GM12878 (cell line): ENCODE measurements at regions not wholly inside any gene's neighbourhood (a gene's known extent, or its start where the extent isn't known, plus 50 kb on each side); places are given as distances from the start of the nearest gene placed in this dataset.

Experiments used
- ATAC-seq: fragments of 200-7000 bp; cut with Tn5 transposase; 3 replicates; pipeline ENCODE4 v1.9.1; 2020; ENCODE audit warnings: mild to moderate bottlenecking, moderate library complexity
- BruUV-seq: library from RNA; stranded (reverse); fragments of 400-500 nt; replicated peaks from 2 replicates; lab custom pipeline; 2021; lab: Mats Ljungman, UMichigan
- CTCF ChIA-PET: fragments of 300-600 bp; sonication (Branson Sonifier 250); formaldehyde crosslinking; extraction: SDS; loops from one replicate; lab custom pipeline; 2021; ENCODE audit warnings: inconsistent platforms; lab: Yijun Ruan, JAX
- POLR2A ChIA-PET: fragments of 350-600 bp; formaldehyde crosslinking; extraction: SDS; loops from one replicate; lab custom pipeline; 2021; ENCODE audit warnings: inconsistent platforms; lab: Charles Lee
- RAD21 ChIA-PET: fragments of 300-600 bp; sonication (Branson Sonifier 250); formaldehyde crosslinking; loops from one replicate; lab custom pipeline; 2023; ENCODE audit warnings: antibody characterized with exemption; ENCODE audit not compliant: unreplicated experiment; lab: Charles Lee
- SMC1A ChIA-PET: fragments of 300-600 bp; sonication (Branson Sonifier 250); formaldehyde crosslinking; loops from one replicate; lab custom pipeline; 2023; ENCODE audit not compliant: unreplicated experiment, uncharacterized antibody; lab: Charles Lee
- DNase-seq: peaks from one replicate; pipeline ENCODE4 v3.0.0-alpha.2; 2011; ENCODE audit warnings: low read depth, low spot score
- FAIRE-seq: peaks from 3 replicates; lab custom pipeline; 2011; peaks lifted over from hg19 to GRCh38; lab: Jason Lieb, UNC
- H2AFZ ChIP-seq: 2 replicates; pipeline ENCODE4 v1.6.0; 2011; ENCODE audit warnings: low read depth, low read length, control low read depth; ENCODE audit not compliant: control insufficient read depth
- H3K27ac ChIP-seq: 2 replicates; pipeline ENCODE4 v1.5.1; 2011; ENCODE audit warnings: control low read depth; ENCODE audit not compliant: control insufficient read depth, insufficient read depth
- H3K27me3 ChIP-seq, 2 experiments: replicated peaks in 1 of 2; 2 replicates each; pipeline versions ENCODE4 v1.6.0 to v1.6.1; 2011; ENCODE audit warnings: low read length in 1 of 2; ENCODE audit not compliant: control insufficient read depth in 2 of 2, insufficient read depth in 2 of 2
- H3K36me3 ChIP-seq, 2 experiments: 2 replicates each; pipeline ENCODE4 v1.5.1; 2011; ENCODE audit warnings: low read length in 1 of 2; ENCODE audit not compliant: control insufficient read depth in 2 of 2, insufficient read depth in 2 of 2
- H3K4me1 ChIP-seq: 2 replicates; pipeline ENCODE4 v1.6.1; 2011; ENCODE audit warnings: mild to moderate bottlenecking, low read length, moderate library complexity, mixed read lengths; ENCODE audit not compliant: control insufficient read depth, insufficient read depth
- H3K4me2 ChIP-seq: 2 replicates; pipeline ENCODE4 v1.6.0; 2011; ENCODE audit warnings: control low read depth; ENCODE audit not compliant: control insufficient read depth, insufficient read depth
- H3K4me3 ChIP-seq: fragments of 200-600 bp; sonication (generic); 2 replicates; pipeline ENCODE4 v1.5.1; 2016
- H3K79me2 ChIP-seq: 2 replicates; pipeline ENCODE4 v1.6.0; 2011; ENCODE audit warnings: low read length; ENCODE audit not compliant: control insufficient read depth, insufficient read depth
- H3K9ac ChIP-seq: 2 replicates; pipeline ENCODE4 v1.8.0; 2011; ENCODE audit warnings: low read length, control low read depth, mixed read lengths; ENCODE audit not compliant: control insufficient read depth, insufficient read depth
- H3K9me3 ChIP-seq: replicated peaks from 3 replicates; pipeline ENCODE4 v1.5.1; 2011; ENCODE audit warnings: mild to moderate bottlenecking, low read length; ENCODE audit not compliant: control insufficient read depth, insufficient read depth
- H4K20me1 ChIP-seq: 2 replicates; pipeline ENCODE4 v1.6.0; 2011; ENCODE audit not compliant: control insufficient read depth, insufficient read depth
- ATF7 ChIP-seq: fragments of 450-650 bp; IDR thresholded peaks from 2 replicates; pipeline ENCODE4 v1.6.1; 2016; ENCODE audit warnings: low read depth, mild to moderate bottlenecking
- MYC ChIP-seq: IDR thresholded peaks from 2 replicates; pipeline ENCODE4 v1.6.1; 2011; ENCODE audit warnings: mild to moderate bottlenecking, low read length, moderate library complexity, inconsistent platforms; ENCODE audit not compliant: insufficient read depth, insufficient replicate concordance, insufficient read length, severe bottlenecking
- NRF1 ChIP-seq: conservative IDR thresholded peaks from 2 replicates; pipeline ENCODE4 v1.6.1; 2011; ENCODE audit warnings: mild to moderate bottlenecking, low read depth, low read length, improper control_type of control experiment
- PAX8 ChIP-seq: fragments of 450-650 bp; IDR thresholded peaks from 2 replicates; pipeline ENCODE4 v1.6.1; 2017; ENCODE audit warnings: mild to moderate bottlenecking, moderate library complexity
- SREBF2 ChIP-seq: IDR thresholded peaks from 2 replicates; pipeline ENCODE4 v1.6.1; 2012; ENCODE audit warnings: mild to moderate bottlenecking, low read length
- ZNF207 ChIP-seq: fragments of 450-650 bp; IDR thresholded peaks from 2 replicates; pipeline ENCODE4 v1.6.1; 2014; ENCODE audit warnings: antibody characterized with exemption, mild to moderate bottlenecking, borderline replicate concordance
- ZNF217 ChIP-seq: fragments of 450-650 bp; IDR thresholded peaks from 2 replicates; pipeline ENCODE4 v1.6.1; 2017; ENCODE audit warnings: antibody characterized with exemption, mild to moderate bottlenecking
- WGBS: methylation state at CpG from one replicate; pipeline ENCODE4 v1.1.6; 2016; ENCODE audit warnings: low lambda C conversion rate; ENCODE audit not compliant: insufficient replicate concordance, insufficient coverage; ENCODE audit errors: missing lambda C conversion rate; 5-methylcytosine and 5-hydroxymethylcytosine counted together
- in situ Hi-C: fragments of 300-500 bp; cut with MboI; formaldehyde crosslinking; loops from 9 replicates; pipeline ENCODE4 v1.14.3; 2018; ENCODE audit warnings: mixed read lengths
- intact Hi-C: fragments of 100-400 bp; cut with micrococcal nuclease; formaldehyde crosslinking; loops from one replicate; pipeline ENCODE4 v1.14.2; 2022; ENCODE audit not compliant: unreplicated experiment
- TF ChIP-seq, protein P1 (sequence below): IDR thresholded peaks from 2 replicates; pipeline ENCODE4 v1.6.1; 2011; ENCODE audit warnings: borderline replicate concordance, low read depth, mild to moderate bottlenecking, moderate library complexity, low read length; ENCODE audit not compliant: insufficient read depth, poor library complexity, severe bottlenecking
- TF ChIP-seq, protein P2 (sequence below): IDR thresholded peaks from 2 replicates; pipeline ENCODE4 v1.6.1; 2011; ENCODE audit warnings: mild to moderate bottlenecking, low read depth, low read length, moderate library complexity; ENCODE audit not compliant: insufficient replicate concordance
- TF ChIP-seq, protein P3 (sequence below): fragments of 450-650 bp; IDR thresholded peaks from 2 replicates; pipeline ENCODE4 v1.6.1; 2014; ENCODE audit warnings: mild to moderate bottlenecking

DNA sequence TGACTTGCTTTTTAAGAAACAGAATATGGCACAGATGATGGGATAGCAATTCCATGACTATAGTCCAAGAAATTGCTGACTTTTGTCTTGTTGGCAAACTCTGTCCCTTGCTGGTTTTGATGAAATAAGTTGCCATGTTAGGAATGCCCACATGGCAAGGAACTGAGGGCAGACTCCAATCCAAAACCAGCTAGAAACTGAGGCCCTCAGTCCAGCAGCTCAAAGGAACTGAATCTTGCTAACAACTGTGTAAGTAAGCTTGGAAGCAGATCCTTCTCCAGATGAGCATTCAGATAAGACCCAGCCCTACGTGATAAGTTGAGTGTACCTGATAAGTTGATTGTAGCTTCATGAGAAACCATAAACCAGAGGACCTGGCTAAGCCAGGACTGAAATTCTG lies 64.3 kb upstream of the BMPER start (continued):
- TF ChIP-seq MYC (no peak), ZNF207 (no peak), ZNF217 (no peak)

DNA sequence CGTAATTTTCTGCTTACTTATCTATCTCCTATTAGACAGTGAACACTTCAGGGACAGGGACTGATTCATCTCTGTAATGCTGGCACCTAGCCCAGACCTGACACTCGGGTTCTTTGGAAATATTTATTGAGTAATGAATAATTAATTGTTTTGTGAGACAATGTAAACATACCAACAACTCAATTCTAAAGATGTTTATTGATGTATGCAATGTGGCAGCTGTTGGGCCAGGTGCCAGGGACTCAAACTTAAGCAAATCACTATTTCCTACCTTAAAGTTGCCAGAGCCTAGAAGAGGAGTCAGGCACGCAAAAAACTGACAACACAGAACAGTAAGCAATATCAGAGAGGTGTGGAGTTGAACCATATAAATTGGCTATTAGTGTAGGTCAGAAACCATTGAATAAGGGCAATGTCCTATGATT lies 63.6 kb upstream of the BMPER start:
- ATAC-seq (no peak), FAIRE-seq (no peak), DNase-seq (no peak)
- H3K4me1 ChIP-seq, result no peaks in the 10 kb centered on the region
- H2AFZ ChIP-seq, result no peak overlapping the region
- H3K36me3 ChIP-seq, result no peaks in the 10 kb centered on the region
- WGBS, result 1% methylated on average over 3 of the region's 3 CpGs
- BruUV-seq, result no TSS peak
- ChIA-PET POLR2A (no interaction called here), CTCF (no interaction called here), SMC1A (no interaction called here)
- no peak overlapping the region for H3K27ac ChIP-seq
- no peak overlapping the region for H3K9ac ChIP-seq
- no peaks in the 10 kb centered on the region for H3K27me3 ChIP-seq
- H3K4me2 ChIP-seq, result no peak overlapping the region
- intact Hi-C loops, result no loop called here
- H3K9me3 ChIP-seq, result no peaks in the 10 kb centered on the region
- in situ Hi-C loops, result no loop called here
- TF ChIP-seq ATF7 (no peak), NRF1 (no peak), MYC (no peak), PAX8 (no peak), SREBF2 (no peak)
- TF ChIP-seq, protein P1, sequence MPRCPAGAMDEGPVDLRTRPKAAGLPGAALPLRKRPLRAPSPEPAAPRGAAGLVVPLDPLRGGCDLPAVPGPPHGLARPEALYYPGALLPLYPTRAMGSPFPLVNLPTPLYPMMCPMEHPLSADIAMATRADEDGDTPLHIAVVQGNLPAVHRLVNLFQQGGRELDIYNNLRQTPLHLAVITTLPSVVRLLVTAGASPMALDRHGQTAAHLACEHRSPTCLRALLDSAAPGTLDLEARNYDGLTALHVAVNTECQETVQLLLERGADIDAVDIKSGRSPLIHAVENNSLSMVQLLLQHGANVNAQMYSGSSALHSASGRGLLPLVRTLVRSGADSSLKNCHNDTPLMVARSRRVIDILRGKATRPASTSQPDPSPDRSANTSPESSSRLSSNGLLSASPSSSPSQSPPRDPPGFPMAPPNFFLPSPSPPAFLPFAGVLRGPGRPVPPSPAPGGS, result no peak
- TF ChIP-seq, protein P2, sequence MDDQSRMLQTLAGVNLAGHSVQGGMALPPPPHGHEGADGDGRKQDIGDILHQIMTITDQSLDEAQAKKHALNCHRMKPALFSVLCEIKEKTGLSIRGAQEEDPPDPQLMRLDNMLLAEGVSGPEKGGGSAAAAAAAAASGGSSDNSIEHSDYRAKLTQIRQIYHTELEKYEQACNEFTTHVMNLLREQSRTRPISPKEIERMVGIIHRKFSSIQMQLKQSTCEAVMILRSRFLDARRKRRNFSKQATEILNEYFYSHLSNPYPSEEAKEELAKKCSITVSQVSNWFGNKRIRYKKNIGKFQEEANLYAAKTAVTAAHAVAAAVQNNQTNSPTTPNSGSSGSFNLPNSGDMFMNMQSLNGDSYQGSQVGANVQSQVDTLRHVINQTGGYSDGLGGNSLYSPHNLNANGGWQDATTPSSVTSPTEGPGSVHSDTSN, result no peak
- TF ChIP-seq, protein P3, sequence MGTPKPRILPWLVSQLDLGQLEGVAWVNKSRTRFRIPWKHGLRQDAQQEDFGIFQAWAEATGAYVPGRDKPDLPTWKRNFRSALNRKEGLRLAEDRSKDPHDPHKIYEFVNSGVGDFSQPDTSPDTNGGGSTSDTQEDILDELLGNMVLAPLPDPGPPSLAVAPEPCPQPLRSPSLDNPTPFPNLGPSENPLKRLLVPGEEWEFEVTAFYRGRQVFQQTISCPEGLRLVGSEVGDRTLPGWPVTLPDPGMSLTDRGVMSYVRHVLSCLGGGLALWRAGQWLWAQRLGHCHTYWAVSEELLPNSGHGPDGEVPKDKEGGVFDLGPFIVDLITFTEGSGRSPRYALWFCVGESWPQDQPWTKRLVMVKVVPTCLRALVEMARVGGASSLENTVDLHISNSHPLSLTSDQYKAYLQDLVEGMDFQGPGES, result no peak
- TF ChIP-seq, all 136 proteins: peak for 0
- Histone ChIP-seq H3K4me3 (no peak overlapping the region), H4K20me1 (no peaks in the 10 kb centered on the region), H3K79me2 (no peaks in the 10 kb centered on the region)
- RAD21 ChIA-PET, result no interaction called here
